Ishikawa (cell line): ENCODE measurements at regions not wholly inside any gene's neighbourhood (a gene's known extent, or its start where the extent isn't known, plus 50 kb on each side); places are given as distances from the start of the nearest gene placed in this dataset.

Source experiments
- CEBPB ChIP-seq: IDR thresholded peaks from 2 replicates; pipeline ENCODE4 v1.6.1; 2012
- CREB1 ChIP-seq: IDR thresholded peaks from 2 replicates; pipeline ENCODE4 v1.6.1; 2012; ENCODE audit warnings: low read depth
- EGR1 ChIP-seq: IDR thresholded peaks from 2 replicates; pipeline ENCODE4 v1.6.1; 2012
- EP300 ChIP-seq: IDR thresholded peaks from 2 replicates; pipeline ENCODE4 v1.6.1; 2012; ENCODE audit warnings: borderline replicate concordance
- FOXM1 ChIP-seq: IDR thresholded peaks from 2 replicates; pipeline ENCODE4 v1.6.1; 2012; ENCODE audit warnings: low read depth, borderline replicate concordance
- MAX ChIP-seq: IDR thresholded peaks from 2 replicates; pipeline ENCODE4 v1.6.1; 2012
- NFIC ChIP-seq: IDR thresholded peaks from 2 replicates; pipeline ENCODE4 v1.6.1; 2012
- RAD21 ChIP-seq: IDR thresholded peaks from 2 replicates; pipeline ENCODE4 v1.6.1; 2012; ENCODE audit warnings: low read depth
- TAF1 ChIP-seq: IDR thresholded peaks from 2 replicates; pipeline ENCODE4 v1.6.1; 2012; ENCODE audit warnings: low read depth, mild to moderate bottlenecking
- TCF12 ChIP-seq: IDR thresholded peaks from 2 replicates; pipeline ENCODE4 v1.6.1; 2012; ENCODE audit warnings: low read depth
- TEAD4 ChIP-seq: IDR thresholded peaks from 2 replicates; pipeline ENCODE4 v1.6.1; 2012
- USF1 ChIP-seq: IDR thresholded peaks from 2 replicates; pipeline ENCODE4 v1.6.1; 2012
- YY1 ChIP-seq: IDR thresholded peaks from 2 replicates; pipeline ENCODE4 v1.6.1; 2012; ENCODE audit warnings: low read depth
- ZBTB7A ChIP-seq: IDR thresholded peaks from 2 replicates; pipeline ENCODE4 v1.6.1; 2012; ENCODE audit warnings: low read depth
- TF ChIP-seq, protein P1 (sequence below): IDR thresholded peaks from 2 replicates; pipeline ENCODE4 v1.6.1; 2012; ENCODE audit warnings: low read depth, mild to moderate bottlenecking

- no peak for TF ChIP-seq ZBTB7A
- TF ChIP-seq, protein P1, sequence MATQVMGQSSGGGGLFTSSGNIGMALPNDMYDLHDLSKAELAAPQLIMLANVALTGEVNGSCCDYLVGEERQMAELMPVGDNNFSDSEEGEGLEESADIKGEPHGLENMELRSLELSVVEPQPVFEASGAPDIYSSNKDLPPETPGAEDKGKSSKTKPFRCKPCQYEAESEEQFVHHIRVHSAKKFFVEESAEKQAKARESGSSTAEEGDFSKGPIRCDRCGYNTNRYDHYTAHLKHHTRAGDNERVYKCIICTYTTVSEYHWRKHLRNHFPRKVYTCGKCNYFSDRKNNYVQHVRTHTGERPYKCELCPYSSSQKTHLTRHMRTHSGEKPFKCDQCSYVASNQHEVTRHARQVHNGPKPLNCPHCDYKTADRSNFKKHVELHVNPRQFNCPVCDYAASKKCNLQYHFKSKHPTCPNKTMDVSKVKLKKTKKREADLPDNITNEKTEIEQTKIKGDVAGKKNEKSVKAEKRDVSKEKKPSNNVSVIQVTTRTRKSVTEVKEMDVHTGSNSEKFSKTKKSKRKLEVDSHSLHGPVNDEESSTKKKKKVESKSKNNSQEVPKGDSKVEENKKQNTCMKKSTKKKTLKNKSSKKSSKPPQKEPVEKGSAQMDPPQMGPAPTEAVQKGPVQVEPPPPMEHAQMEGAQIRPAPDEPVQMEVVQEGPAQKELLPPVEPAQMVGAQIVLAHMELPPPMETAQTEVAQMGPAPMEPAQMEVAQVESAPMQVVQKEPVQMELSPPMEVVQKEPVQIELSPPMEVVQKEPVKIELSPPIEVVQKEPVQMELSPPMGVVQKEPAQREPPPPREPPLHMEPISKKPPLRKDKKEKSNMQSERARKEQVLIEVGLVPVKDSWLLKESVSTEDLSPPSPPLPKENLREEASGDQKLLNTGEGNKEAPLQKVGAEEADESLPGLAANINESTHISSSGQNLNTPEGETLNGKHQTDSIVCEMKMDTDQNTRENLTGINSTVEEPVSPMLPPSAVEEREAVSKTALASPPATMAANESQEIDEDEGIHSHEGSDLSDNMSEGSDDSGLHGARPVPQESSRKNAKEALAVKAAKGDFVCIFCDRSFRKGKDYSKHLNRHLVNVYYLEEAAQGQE: no peak
These were observed 314.1 kb downstream of the RAPGEF2 start for GRCh38 chr4:159416996-159417395.

- no peak for TF ChIP-seq NFIC
- TF ChIP-seq CREB1: no peak
- TF ChIP-seq, protein P1: no peak
- TF ChIP-seq USF1: no peak
- TF ChIP-seq EGR1: no peak
- no peak for TF ChIP-seq EP300
- TF ChIP-seq RAD21: no peak
- no peak for TF ChIP-seq TAF1
- TF ChIP-seq MAX: no peak
- no peak for TF ChIP-seq CEBPB
- TF ChIP-seq FOXM1: no peak
These were observed 317.5 kb downstream of the RAPGEF2 start for GRCh38 chr4:159420162-159421057.

- no peak for TF ChIP-seq TEAD4
- TF ChIP-seq NFIC: no peak
- TF ChIP-seq CREB1: no peak
- TF ChIP-seq TAF1: no peak
- no peak for TF ChIP-seq MAX
- no peak for TF ChIP-seq RAD21
- TF ChIP-seq, protein P1: no peak
- no peak for TF ChIP-seq EGR1
- TF ChIP-seq TCF12: no peak
- TF ChIP-seq ZBTB7A: no peak
- no peak for TF ChIP-seq FOXM1
- TF ChIP-seq YY1: no peak
- TF ChIP-seq CEBPB: no peak
- TF ChIP-seq USF1: no peak
- TF ChIP-seq EP300: no peak
These were observed 319.1 kb downstream of the RAPGEF2 start for GRCh38 chr4:159422019-159422418.

GRCh38 chr4:159422626-159423025 is 319.7 kb downstream of the RAPGEF2 start:
- TF ChIP-seq CREB1 (no peak), NFIC (no peak), TAF1 (no peak), EP300 (no peak), RAD21 (no peak), ZBTB7A (no peak), EGR1 (no peak), CEBPB (no peak), YY1 (no peak), MAX (no peak), TEAD4 (no peak)
- TF ChIP-seq, protein P1: no peak
